NB4 (cell line): ENCODE measurements at regions not wholly inside any gene's neighbourhood (a gene's known extent, or its start where the extent isn't known, plus 50 kb on each side); places are given as distances from the start of the nearest gene placed in this dataset.

Source experiments
- CTCF ChIP-seq: IDR thresholded peaks from one replicate; pipeline ENCODE4 v1.5.1; 2012; ENCODE audit warnings: low read depth, low read length
- POLR2A ChIP-seq: IDR thresholded peaks from 2 replicates; pipeline ENCODE4 v1.6.1; 2011; ENCODE audit warnings: mild to moderate bottlenecking; ENCODE audit not compliant: insufficient read length; ENCODE audit errors: extremely low read depth

- TF ChIP-seq POLR2A (no peak), CTCF (no peak)
These were observed 891.9 kb downstream of the PLOD2 start for GRCh38 chr3:145269106-145269505.
